KMS-11 (cell line): ENCODE measurements at regions not wholly inside any gene's neighbourhood (a gene's known extent, or its start where the extent isn't known, plus 50 kb on each side); places are given as distances from the start of the nearest gene placed in this dataset.
"Not testable (repeated sequence)": the region's sequence is repeated elsewhere in the genome, so short reads cannot be mapped to it uniquely, and the experiment has no call there.

Experiments used
- H2AFZ ChIP-seq: fragments of 200-600 bp; sonication (generic); 2 replicates; pipeline ENCODE4 v1.6.1; 2016; ENCODE audit warnings: antibody characterized with exemption, mixed run types, low read depth
- H3K27ac ChIP-seq: fragments of 200-600 bp; sonication (generic); 2 replicates; pipeline ENCODE4 v1.6.1; 2016; ENCODE audit warnings: mild to moderate bottlenecking, mixed run types
- H3K27me3 ChIP-seq: fragments of 200-600 bp; sonication (generic); 2 replicates; pipeline ENCODE4 v1.6.1; 2017; ENCODE audit warnings: mild to moderate bottlenecking, low read depth, mixed run types, moderate library complexity; ENCODE audit not compliant: insufficient read depth
- H3K36me3 ChIP-seq: fragments of 200-600 bp; sonication (generic); 2 replicates; pipeline ENCODE4 v1.6.1; 2017; ENCODE audit warnings: mild to moderate bottlenecking, mixed run types; ENCODE audit not compliant: insufficient read depth
- H3K4me1 ChIP-seq: fragments of 200-600 bp; sonication (generic); 2 replicates; pipeline ENCODE4 v1.6.1; 2016; ENCODE audit warnings: mild to moderate bottlenecking, low read depth, mixed run types; ENCODE audit not compliant: poor library complexity, severe bottlenecking
- H3K4me2 ChIP-seq: fragments of 200-600 bp; sonication (generic); 2 replicates; pipeline ENCODE4 v1.7.0; 2016; ENCODE audit warnings: mild to moderate bottlenecking, mixed run types
- H3K4me3 ChIP-seq: fragments of 200-600 bp; sonication (generic); IDR thresholded peaks from 2 replicates; pipeline ENCODE4 v1.6.1; 2017; ENCODE audit warnings: low read depth, low read length, mixed read lengths; ENCODE audit not compliant: insufficient read depth
- H3K79me2 ChIP-seq: fragments of 200-600 bp; sonication (generic); 2 replicates; pipeline ENCODE4 v1.6.1; 2016; ENCODE audit warnings: low read depth, mixed run types; ENCODE audit not compliant: insufficient read depth
- H3K9ac ChIP-seq: fragments of 200-600 bp; sonication (generic); 2 replicates; pipeline ENCODE4 v1.6.1; 2016; ENCODE audit warnings: mild to moderate bottlenecking, mixed run types
- H4K20me1 ChIP-seq: fragments of 200-600 bp; sonication (generic); 2 replicates; pipeline ENCODE4 v1.6.1; 2016; ENCODE audit warnings: mild to moderate bottlenecking, mixed run types; ENCODE audit not compliant: insufficient read depth
- CTCF ChIP-seq: fragments of 200-600 bp; sonication (generic); conservative IDR thresholded peaks from 2 replicates; pipeline ENCODE4 v1.6.1; 2017; ENCODE audit warnings: low read depth, mild to moderate bottlenecking, antibody characterized with exemption, low read length, moderate library complexity, mixed read lengths

- Histone ChIP-seq H3K9ac (no peak overlapping the region), H3K27ac (no peak overlapping the region), H3K79me2 (no peaks in the 10 kb centered on the region), H2AFZ (no peak overlapping the region), H3K4me3 (no peak overlapping the region), H3K36me3 (no peaks in the 10 kb centered on the region), H3K4me1 (no peaks in the 10 kb centered on the region), H3K27me3 (no peaks in the 10 kb centered on the region), H3K4me2 (no peak overlapping the region), H4K20me1 (no peaks in the 10 kb centered on the region)
- TF ChIP-seq CTCF, result no peak
Observed at GRCh38 chr5:105088102-105088501, 1525.5 kb upstream of the NUDT12 start.

GRCh38 chr5:105057893-105058292 is 1495.3 kb upstream of the NUDT12 start:
- no peak overlapping the region for H2AFZ ChIP-seq
- no peak overlapping the region for H3K4me2 ChIP-seq
- TF ChIP-seq CTCF, result no peak
- H3K27me3 ChIP-seq, result no peaks in the 10 kb centered on the region
- no peak overlapping the region for H3K27ac ChIP-seq
- no peaks in the 10 kb centered on the region for H3K4me1 ChIP-seq
- H4K20me1 ChIP-seq, result no peaks in the 10 kb centered on the region
- H3K9ac ChIP-seq, result no peak overlapping the region
- H3K79me2 ChIP-seq, result no peaks in the 10 kb centered on the region
- H3K4me3 ChIP-seq, result no peak overlapping the region
- no peaks in the 10 kb centered on the region for H3K36me3 ChIP-seq

DNA sequence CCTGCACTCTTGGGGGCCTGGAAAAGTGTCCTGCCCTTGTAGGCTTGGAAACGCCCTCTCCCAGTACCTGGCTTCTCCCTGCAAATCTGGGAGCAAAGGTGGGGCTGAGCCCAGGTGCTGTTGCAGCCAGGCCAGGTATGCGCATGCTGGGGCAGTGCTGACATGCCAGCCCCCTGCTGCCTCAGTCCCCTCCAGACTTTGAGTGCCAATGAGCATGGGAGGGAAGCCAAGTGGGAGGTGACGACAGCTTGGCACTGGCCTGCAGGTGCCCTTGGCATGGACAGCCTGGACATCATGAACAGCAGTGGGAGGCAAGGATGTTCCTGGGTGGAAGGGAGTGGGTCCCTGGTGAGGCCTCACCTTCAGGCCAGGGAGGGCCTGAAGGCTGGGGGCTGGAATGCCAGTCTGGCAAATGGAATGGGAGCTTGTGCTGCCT is 1494.4 kb upstream of the NUDT12 start:
- H4K20me1 ChIP-seq, result no peaks in the 10 kb centered on the region
- no peaks in the 10 kb centered on the region for H3K27me3 ChIP-seq
- no peak for TF ChIP-seq CTCF

GRCh38 chr5:105054406-105054805 is 1491.8 kb upstream of the NUDT12 start:
- Histone ChIP-seq H3K4me2 (no peak overlapping the region), H3K4me1 (no peaks in the 10 kb centered on the region), H3K4me3 (no peak overlapping the region), H3K36me3 (no peaks in the 10 kb centered on the region), H3K27me3 (no peaks in the 10 kb centered on the region), H3K79me2 (no peaks in the 10 kb centered on the region), H2AFZ (no peak overlapping the region), H3K27ac (no peak overlapping the region), H4K20me1 (no peaks in the 10 kb centered on the region), H3K9ac (no peak overlapping the region)
- TF ChIP-seq CTCF, result no peak

More for the DNA sequence above, 1494.4 kb upstream of the NUDT12 start:
- Histone ChIP-seq H3K4me3 (no peak overlapping the region), H3K9ac (no peak overlapping the region), H3K4me1 (no peaks in the 10 kb centered on the region), H3K79me2 (no peaks in the 10 kb centered on the region), H3K27ac (no peak overlapping the region), H2AFZ (no peak overlapping the region), H3K36me3 (no peaks in the 10 kb centered on the region), H3K4me2 (no peak overlapping the region)

DNA sequence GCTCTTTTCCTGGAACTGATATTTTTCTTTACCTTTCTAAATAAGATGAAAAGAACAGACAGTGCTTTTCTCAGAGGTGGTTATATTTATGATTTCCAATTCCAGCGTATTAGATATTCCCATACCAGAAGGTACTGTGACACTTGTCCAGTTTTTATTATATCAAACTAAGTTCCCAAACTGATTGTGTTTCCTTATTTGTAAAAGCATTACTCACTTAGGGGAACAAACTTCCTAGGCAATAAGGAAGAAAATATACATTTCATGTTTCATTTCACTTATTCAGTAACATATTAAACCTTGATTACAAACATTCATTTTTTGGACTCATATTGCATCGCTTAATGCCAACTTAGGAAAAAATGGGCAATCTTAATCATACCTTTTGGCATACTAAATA is 1480.0 kb upstream of the NUDT12 start:
- H3K4me2 ChIP-seq, result no peak overlapping the region
- no peak overlapping the region for H2AFZ ChIP-seq
- TF ChIP-seq CTCF, result no peak
- H3K36me3 ChIP-seq, result no peaks in the 10 kb centered on the region
- no peak overlapping the region for H3K27ac ChIP-seq
- H3K27me3 ChIP-seq, result no peaks in the 10 kb centered on the region
- H3K4me1 ChIP-seq, result no peaks in the 10 kb centered on the region
- no peak overlapping the region for H3K9ac ChIP-seq
- no peak overlapping the region for H3K4me3 ChIP-seq
- no peaks in the 10 kb centered on the region for H3K79me2 ChIP-seq
- H4K20me1 ChIP-seq, result no peaks in the 10 kb centered on the region

GRCh38 chr5:105036814-105037213 is 1474.2 kb upstream of the NUDT12 start:
- H2AFZ ChIP-seq, H3K4me2 ChIP-seq: not testable (repeated sequence)

More at GRCh38 chr5:105036814-105037213, 1474.2 kb upstream of the NUDT12 start:
- H3K27me3 ChIP-seq, H3K4me3 ChIP-seq, H3K36me3 ChIP-seq, H3K27ac ChIP-seq, H4K20me1 ChIP-seq, H3K79me2 ChIP-seq, H3K4me1 ChIP-seq, H3K9ac ChIP-seq: not testable (repeated sequence)
